ENCODE measurements at regions not wholly inside any gene's neighbourhood (a gene's known extent, or its start where the extent isn't known, plus 50 kb on each side); places are given as distances from the start of the nearest gene placed in this dataset.
A peak's percentile ranks its signal among the peaks of the same experiment; 100 is the strongest.

DNA sequence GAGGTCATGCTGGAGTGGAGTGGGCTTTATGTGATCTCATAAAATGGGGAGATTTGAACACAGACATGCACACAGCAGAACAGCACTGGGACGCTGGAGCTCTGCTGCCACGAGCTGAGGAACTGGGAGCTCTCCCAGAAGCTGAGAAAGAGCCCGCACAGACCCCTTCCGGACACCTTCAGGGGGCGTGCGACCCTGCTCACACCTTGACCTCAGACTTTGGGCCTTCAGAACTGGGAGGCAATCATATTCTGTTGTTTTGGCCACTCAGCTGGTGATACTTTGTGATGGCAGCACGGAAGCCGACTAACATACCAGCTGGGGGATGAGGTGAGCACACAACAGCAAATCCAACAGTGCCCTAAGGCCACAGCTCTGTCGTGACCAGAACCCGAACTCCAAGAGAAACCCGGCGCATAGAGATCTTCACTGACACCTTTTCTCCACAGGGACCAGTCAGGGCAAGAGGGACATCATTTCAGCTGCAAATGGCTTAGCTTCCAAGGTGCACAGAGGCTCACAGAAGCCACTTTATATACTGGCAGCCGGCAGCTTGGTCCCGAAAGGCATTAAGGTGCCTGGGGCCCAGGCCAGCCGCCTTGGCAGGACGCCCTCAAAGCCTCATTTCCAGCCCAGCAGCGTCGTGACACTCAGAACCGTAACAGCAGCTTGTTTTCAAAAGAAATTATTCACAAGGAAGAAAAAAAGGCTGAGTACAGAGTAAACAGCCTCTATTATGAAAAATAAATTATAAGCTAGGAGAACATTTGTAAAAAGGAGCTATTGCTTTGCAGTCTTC, 89.3 kb downstream of the RNASET2 start:
- 51 to 52% methylated on average over 17 to 19 of the region's 19 CpGs for WGBS, 2 experiments (ENCODE audit: low coverage in 1 of 2, low lambda C conversion rate in 2 of 2, missing lambda C conversion rate in 2 of 2)

DNA sequence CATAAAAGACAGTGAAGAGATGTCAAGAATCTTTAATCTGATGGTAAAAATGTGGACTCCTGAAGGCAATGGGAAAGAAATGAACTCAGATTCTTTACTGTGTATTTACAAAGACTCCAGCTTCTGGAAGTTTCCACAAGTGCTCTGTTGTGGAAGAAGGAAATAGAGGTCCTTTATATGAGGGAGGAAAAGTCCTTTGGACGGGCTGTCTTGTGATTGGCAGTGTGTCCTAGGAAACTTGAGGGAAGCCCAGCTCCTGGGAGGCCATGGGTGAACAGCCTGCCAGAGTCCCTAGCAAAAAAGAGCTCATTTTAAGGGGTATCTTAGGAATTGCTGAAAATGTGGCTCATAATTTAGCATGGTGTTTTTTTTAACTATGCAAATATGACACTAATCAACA, 92.0 kb downstream of the RNASET2 start:
- TF ChIP-seq EZH2 (IDR thresholded peaks at IDR 0.05; ENCODE audit: insufficient read depth, poor library complexity, severe bottlenecking) (no peak), EZH2phosphoT487 (IDR thresholded peaks at IDR 0.05; ENCODE audit: insufficient read depth, low read depth) (no peak)
- H3K4me2 ChIP-seq (ENCODE audit: unreplicated experiment): no peak overlapping the region
- H3K4me3 ChIP-seq: no peak overlapping the region
- H3K9me3 ChIP-seq (ENCODE audit: low read depth): no peaks in the 10 kb centered on the region
- WGBS, 2 experiments (ENCODE audit: low coverage in 1 of 2, low lambda C conversion rate in 2 of 2, missing lambda C conversion rate in 2 of 2): 7 to 11% methylated on average over 1 of the region's 1 CpG
- H3F3A ChIP-seq (ENCODE audit: insufficient read depth): no peaks in the 10 kb centered on the region
- H3K4me1 ChIP-seq (ENCODE audit: insufficient read depth): no peaks in the 10 kb centered on the region
- no peaks in the 10 kb centered on the region for H3K9me2 ChIP-seq (ENCODE audit: insufficient read depth)
- H4K20me1 ChIP-seq (ENCODE audit: insufficient read depth): no peaks in the 10 kb centered on the region
- in situ Hi-C loops (cut with MboI): no loop called here
- no peak overlapping the region for H3K27ac ChIP-seq
- H2AFZ ChIP-seq: no peak overlapping the region
- no peaks in the 10 kb centered on the region for H3K79me2 ChIP-seq (ENCODE audit: insufficient read depth)
- H3K9ac ChIP-seq: no peak overlapping the region
- H3K27me3 ChIP-seq (replicated peaks; ENCODE audit: insufficient read depth): peaks cover 43% of the 10 kb centered on the region
- no peak for DNase-seq
- no peaks in the 10 kb centered on the region for H3K36me3 ChIP-seq (ENCODE audit: low read depth)

More for the DNA sequence above, 89.3 kb downstream of the RNASET2 start:
- no peaks in the 10 kb centered on the region for H3K36me3 ChIP-seq (ENCODE audit: low read depth)
- in situ Hi-C loops (cut with MboI): no loop called here
- no peaks in the 10 kb centered on the region for H4K20me1 ChIP-seq (ENCODE audit: insufficient read depth)
- H3K4me2 ChIP-seq (ENCODE audit: unreplicated experiment): no peak overlapping the region
- no peak overlapping the region for H3K9ac ChIP-seq
- no peak for DNase-seq
- H3K9me3 ChIP-seq (ENCODE audit: low read depth): no peaks in the 10 kb centered on the region
- H3F3A ChIP-seq (ENCODE audit: insufficient read depth): no peaks in the 10 kb centered on the region
- H3K79me2 ChIP-seq (ENCODE audit: insufficient read depth): no peaks in the 10 kb centered on the region
- peaks cover 21% of the 10 kb centered on the region for H3K27me3 ChIP-seq (replicated peaks; ENCODE audit: insufficient read depth)
- H2AFZ ChIP-seq: no peak overlapping the region
- H3K4me1 ChIP-seq (ENCODE audit: insufficient read depth): no peaks in the 10 kb centered on the region
- H3K4me3 ChIP-seq: no peak overlapping the region
- no peaks in the 10 kb centered on the region for H3K9me2 ChIP-seq (ENCODE audit: insufficient read depth)
- H3K27ac ChIP-seq: no peak overlapping the region
- TF ChIP-seq EZH2phosphoT487 (IDR thresholded peaks at IDR 0.05; ENCODE audit: insufficient read depth, low read depth) (no peak), EZH2 (IDR thresholded peaks at IDR 0.05; ENCODE audit: insufficient read depth, poor library complexity, severe bottlenecking) (no peak)

DNA sequence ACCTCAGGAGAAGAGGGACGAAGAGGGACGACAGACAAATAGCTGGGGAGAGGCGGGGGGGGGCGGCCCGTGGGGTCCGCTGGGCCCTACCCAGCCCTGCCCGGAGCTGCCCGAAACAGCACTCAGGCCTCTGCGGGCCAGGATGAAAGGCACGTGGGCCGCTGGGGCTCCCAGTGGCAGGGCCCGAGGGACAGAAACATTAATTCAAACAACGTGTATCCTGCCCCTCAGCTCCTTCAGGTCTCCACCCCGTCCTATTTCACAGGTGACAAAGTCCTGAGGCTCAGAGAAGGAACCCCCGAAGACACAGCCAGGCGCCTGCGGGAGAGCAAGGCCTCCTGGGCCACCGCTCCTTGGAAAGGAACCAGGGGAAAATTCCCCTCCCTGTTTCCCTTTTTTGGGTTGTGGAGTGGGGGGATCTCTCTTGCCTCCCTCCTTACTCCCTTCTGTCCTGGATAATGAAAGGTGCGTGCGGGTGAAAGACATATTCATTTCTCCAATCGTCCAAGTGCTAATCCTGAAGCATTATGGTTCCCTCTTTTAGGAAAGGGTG, 93.3 kb downstream of the RNASET2 start:
- in situ Hi-C loops (cut with MboI): no loop called here

DNA sequence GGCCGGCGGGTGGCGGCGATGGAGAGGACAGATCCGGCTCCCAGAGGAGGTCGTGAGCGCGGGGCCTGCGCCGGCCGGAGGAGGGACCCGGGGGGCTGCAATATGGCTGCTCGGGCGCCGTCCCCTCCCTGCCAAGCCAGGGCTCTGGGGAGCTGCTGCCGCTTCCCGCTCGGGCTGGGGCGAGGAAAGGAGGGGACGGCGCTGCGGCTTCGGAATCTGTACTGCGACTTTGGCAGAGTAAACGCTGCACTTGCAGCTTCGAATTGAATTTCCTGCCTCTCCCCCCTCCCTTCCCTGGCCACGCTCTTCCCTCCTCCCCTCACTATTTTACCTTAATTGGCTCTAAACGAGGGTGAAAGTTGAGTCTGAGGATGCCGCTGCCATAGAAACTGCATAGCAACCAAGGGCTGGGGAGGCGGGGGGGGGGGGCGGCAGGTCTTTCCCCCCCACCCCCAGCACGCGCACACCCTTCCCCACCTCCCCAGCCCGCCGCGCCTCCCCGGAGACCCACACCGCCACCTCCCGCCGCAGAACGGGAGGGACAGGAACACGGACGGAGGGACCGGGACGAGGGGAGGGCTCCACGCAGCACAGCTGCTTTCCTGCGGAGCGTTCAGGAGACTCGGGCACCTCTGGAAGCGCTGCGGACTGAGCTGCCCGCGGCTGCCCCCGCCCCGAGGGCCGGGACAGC, 93.9 kb downstream of the RNASET2 start:
- Histone ChIP-seq H3K36me3 (ENCODE audit: low read depth) (no peaks in the 10 kb centered on the region), H2AFZ (peak overlapping the region; percentile 26), H4K20me1 (ENCODE audit: insufficient read depth) (no peaks in the 10 kb centered on the region), H3F3A (ENCODE audit: insufficient read depth) (no peaks in the 10 kb centered on the region), H3K4me3 (peak overlapping the region; percentile 15), H3K9ac (no peak overlapping the region), H3K9me3 (ENCODE audit: low read depth) (no peaks in the 10 kb centered on the region), H3K4me1 (ENCODE audit: insufficient read depth) (no peaks in the 10 kb centered on the region), H3K79me2 (ENCODE audit: insufficient read depth) (no peaks in the 10 kb centered on the region), H3K27me3 (replicated peaks; ENCODE audit: insufficient read depth) (peaks cover 47% of the 10 kb centered on the region), H3K4me2 (ENCODE audit: unreplicated experiment) (peak overlapping the region; percentile 33), H3K27ac (no peak overlapping the region), H3K9me2 (ENCODE audit: insufficient read depth) (no peaks in the 10 kb centered on the region)
- in situ Hi-C loops (cut with MboI): no loop called here
- 3 to 6% methylated on average over 21 to 56 of the region's 56 CpGs for WGBS, 2 experiments (ENCODE audit: low coverage in 1 of 2, low lambda C conversion rate in 2 of 2, missing lambda C conversion rate in 2 of 2)
- TF ChIP-seq EZH2phosphoT487 (IDR thresholded peaks at IDR 0.05; ENCODE audit: insufficient read depth, low read depth): no peak
- TF ChIP-seq EZH2 (IDR thresholded peaks at IDR 0.05; ENCODE audit: insufficient read depth, poor library complexity, severe bottlenecking): peak; percentile 59
- peak; percentile 23 for DNase-seq

More for the DNA sequence above, 93.3 kb downstream of the RNASET2 start:
- H2AFZ ChIP-seq: no peak overlapping the region
- H3K9me3 ChIP-seq (ENCODE audit: low read depth): no peaks in the 10 kb centered on the region
- no peak overlapping the region for H3K9ac ChIP-seq
- 0 out of 2 replicates have a peak overlapping the region, but pooled peaks have one; percentile 15 for H3K4me3 ChIP-seq
- H3K79me2 ChIP-seq (ENCODE audit: insufficient read depth): no peaks in the 10 kb centered on the region
- no peaks in the 10 kb centered on the region for H3F3A ChIP-seq (ENCODE audit: insufficient read depth)
- DNase-seq: no peak
- H3K27ac ChIP-seq: no peak overlapping the region
- peaks cover 47% of the 10 kb centered on the region for H3K27me3 ChIP-seq (replicated peaks; ENCODE audit: insufficient read depth)
- TF ChIP-seq EZH2phosphoT487 (IDR thresholded peaks at IDR 0.05; ENCODE audit: insufficient read depth, low read depth): no peak
- TF ChIP-seq EZH2 (IDR thresholded peaks at IDR 0.05; ENCODE audit: insufficient read depth, poor library complexity, severe bottlenecking): no peak
- no peaks in the 10 kb centered on the region for H3K36me3 ChIP-seq (ENCODE audit: low read depth)
- H3K4me1 ChIP-seq (ENCODE audit: insufficient read depth): no peaks in the 10 kb centered on the region
- WGBS, 2 experiments (ENCODE audit: low coverage in 1 of 2, low lambda C conversion rate in 2 of 2, missing lambda C conversion rate in 2 of 2): 34 to 53% methylated on average over 11 to 21 of the region's 21 CpGs
- no peaks in the 10 kb centered on the region for H4K20me1 ChIP-seq (ENCODE audit: insufficient read depth)
- no peaks in the 10 kb centered on the region for H3K9me2 ChIP-seq (ENCODE audit: insufficient read depth)
- no peak overlapping the region for H3K4me2 ChIP-seq (ENCODE audit: unreplicated experiment)
